ENCODE measurements at regions not wholly inside any gene's neighbourhood (a gene's known extent, or its start where the extent isn't known, plus 50 kb on each side); places are given as distances from the start of the nearest gene placed in this dataset.

DNA sequence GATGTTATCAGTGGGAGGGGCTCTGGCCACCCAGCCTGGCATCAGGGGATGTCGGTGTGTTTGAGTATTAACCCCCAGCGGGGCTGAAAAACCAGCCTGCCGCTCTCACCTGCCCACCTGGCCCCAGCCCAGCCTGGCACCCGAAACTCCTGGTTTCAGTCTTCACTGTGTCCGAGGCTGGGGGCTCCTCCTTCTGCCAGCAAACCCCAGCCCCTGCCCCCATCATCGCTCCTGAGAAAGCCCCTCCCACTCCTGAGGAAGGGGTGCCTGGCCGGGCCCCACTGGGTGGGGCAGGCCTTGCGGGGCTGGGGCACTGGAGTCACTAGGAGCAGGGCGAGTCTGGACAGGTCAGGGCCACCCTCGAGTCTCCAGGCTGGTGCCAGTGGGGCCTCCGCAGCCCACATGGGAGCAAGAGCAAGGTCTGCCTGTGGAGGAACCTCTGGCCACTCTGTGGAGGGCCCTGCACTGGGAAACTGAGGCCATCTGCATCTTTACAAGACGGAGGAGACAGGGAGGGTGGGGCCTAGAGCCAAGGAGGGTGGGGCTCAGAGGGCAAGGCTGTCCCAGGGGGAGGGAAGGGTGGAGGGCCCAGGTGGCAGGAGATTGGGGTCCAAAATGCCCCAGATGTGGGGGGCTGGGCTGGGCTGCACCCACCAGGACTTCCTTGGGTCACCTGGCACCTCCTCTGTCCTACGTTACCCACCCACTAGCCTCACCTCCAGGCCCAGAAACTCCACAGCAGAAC is 51.5 kb upstream of the NOTCH1 start:
- peak in 1 of 2 experiments; percentile 77 for DNase-seq

- DNase-seq, result peak; percentile 79 to 92
Measured at GRCh38 chr9:136596630-136597031, 50.8 kb upstream of the NOTCH1 start.

- DNase-seq, result peak in 1 of 2 experiments; percentile 70
Measured at GRCh38 chr9:136596217-136596616, 50.4 kb upstream of the NOTCH1 start.

GRCh38 chr9:136595245-136596153 is 49.7 kb upstream of the NOTCH1 start:
- DNase-seq, result no peak

Data from NCI-H526 (cell line).